ENCODE measurements at regions not wholly inside any gene's neighbourhood (a gene's known extent, or its start where the extent isn't known, plus 50 kb on each side); places are given as distances from the start of the nearest gene placed in this dataset.

DNA sequence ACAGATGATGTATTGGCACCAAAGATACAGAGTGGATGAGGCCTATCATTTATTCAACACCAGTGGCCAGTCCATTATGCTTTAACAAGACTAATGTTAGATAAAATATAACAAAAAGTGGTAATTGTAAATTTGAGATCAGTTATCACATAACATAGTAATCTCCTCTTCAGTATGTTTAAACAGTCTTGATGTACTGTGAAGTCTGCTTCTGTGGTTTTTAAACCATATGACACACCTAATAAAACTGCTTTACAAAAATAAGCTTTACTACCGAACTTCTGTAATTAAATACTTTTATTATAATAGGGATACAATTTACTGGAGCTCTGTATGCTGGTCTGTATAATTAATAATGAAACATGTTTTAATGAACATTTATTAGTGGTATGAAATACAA, 2156.1 kb upstream of the CELF4 start:
- intact Hi-C loops (cut with DNase I), result no loop called here
- ATAC-seq (ENCODE audit: poor library complexity) (no peak), DNase-seq (no peak)

DNA sequence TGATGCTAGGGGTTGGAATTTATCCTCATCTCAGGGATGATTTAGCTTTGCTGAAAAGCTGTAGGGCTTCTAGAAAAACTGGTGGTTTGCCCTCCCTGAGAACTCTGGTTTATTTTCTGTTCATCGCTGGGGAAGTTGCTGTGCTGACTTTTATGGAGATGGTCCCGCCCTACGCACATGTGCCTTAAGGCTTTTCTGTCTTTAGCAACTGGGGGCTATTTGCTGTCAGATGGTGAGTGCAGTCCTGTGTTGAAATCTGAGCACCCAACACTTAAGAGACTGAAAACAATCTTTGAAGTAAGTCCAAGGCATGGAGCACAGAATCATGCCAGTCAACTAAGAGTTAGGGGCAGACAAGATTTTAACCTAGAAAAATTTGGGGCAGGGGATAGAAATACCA, 2148.4 kb upstream of the CELF4 start:
- ATAC-seq (ENCODE audit: poor library complexity), result no peak
- intact Hi-C loops (cut with DNase I), result no loop called here
- DNase-seq, result no peak

DNA sequence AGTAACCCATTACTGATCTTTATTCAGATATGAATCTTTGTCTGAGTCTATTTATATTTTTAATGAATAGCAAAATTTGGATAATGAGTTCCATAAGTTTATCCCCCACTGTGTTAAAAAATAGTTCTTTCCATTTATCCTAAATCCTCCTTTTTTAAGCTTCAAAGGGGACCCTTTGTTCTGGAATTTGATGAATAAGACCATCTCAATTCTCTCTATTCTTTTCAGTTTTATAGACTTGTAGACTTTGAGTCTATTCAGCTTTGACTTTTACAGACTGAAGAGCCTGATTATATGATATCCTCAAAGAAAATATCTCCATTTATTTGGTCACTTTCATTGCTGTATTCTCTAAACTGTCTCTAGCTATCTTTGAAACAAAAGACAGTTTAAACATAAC, 2146.1 kb upstream of the CELF4 start:
- intact Hi-C loops (cut with DNase I), result no loop called here
- DNase-seq, result no peak
- ATAC-seq (ENCODE audit: poor library complexity), result no peak

DNA sequence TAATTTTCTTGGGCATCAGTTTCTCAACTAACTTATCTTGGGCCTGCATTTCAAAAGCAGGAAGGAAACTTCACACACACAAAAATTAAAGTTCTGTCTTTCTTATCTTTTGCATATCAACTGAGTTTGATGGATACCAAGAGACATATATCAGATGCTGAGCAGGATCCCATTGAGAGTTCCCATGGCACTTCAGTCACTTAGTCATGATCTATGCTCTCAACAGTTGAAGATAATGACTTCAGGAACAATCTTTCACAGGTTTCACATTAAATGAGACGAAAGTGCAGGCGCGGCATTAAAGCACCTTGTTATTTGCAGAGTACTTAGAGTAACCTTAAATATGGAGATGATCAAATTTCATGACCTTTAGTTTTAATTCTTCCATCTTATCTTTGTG, 2139.8 kb upstream of the CELF4 start:
- DNase-seq, result no peak
- intact Hi-C loops (cut with DNase I), result no loop called here
- no peak for ATAC-seq (ENCODE audit: poor library complexity)

DNA sequence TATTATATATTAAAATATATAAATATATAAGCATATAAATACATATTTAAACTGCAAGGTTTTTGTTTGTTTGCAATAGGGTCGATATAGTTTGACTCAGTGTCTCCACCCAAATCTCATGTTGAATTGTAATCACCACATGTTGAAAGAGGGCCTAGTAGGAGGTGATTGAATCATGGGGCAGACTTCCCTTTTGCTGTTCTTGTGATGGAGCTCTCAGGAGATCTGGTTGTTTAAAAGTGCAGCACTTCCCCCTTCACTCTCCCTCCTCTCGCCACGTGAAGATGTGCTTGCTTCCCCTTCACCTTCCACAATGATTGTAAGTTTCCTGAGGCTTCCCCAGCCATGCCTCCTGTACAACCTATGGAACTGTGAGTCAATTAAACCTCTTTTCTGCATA, 2137.3 kb upstream of the CELF4 start:
- ATAC-seq (ENCODE audit: poor library complexity) (no peak), DNase-seq (no peak)
- intact Hi-C loops (cut with DNase I), result no loop called here

DNA sequence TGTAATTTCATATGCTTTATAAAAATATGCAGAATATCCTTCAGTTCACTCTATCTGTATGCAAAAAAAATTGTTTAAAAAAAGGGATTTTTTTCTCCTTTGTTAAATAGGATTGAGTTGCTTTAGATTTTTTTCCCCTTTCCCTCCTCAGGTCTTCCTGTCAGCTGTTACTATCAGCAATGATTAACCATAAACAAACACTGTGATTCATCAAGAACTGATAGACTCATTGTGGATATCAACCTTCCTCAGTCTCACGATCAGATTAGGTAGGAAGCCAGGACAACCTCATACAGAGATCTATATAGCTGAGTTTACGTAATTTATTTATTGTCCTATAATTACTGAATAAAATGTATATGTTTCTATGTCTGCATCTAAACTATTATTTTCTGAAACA, 2136.2 kb upstream of the CELF4 start:
- intact Hi-C loops (cut with DNase I), result no loop called here
- DNase-seq, result no peak
- no peak for ATAC-seq (ENCODE audit: poor library complexity)

DNA sequence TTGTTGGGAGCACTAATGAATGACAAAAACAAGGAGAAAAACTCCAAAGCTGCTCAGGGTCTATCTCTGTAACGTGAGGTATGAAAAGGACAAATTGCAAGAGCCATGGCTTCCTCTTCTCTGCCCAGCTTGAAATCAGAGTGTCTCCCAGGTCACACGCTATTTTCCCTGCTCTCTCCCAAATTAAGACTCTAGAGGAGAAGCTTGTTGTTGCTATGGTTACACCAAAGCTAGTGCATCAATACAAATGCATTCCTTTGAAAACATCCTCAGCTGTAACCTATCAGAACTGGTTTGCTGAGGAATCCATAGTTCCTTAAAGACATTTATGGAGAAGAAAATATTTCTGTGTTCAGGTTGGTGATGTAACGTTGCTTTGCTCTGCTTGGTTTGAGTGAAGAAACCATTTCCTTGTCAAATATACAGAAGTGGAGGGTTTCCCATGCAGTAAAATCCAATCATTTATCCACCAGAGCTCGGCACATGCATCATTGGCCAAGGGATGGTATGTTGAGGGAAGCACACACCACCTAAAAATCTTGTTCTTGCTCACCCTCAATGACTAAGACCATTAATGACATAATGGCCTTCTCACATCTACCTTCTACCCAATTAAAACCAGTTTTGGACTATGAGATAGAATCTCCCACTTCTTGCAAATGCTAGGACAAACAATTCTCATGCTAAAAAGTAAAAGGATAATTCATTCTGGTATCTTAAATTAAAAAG, 2135.6 kb upstream of the CELF4 start:
- DNase-seq, result no peak
- ATAC-seq (ENCODE audit: poor library complexity), result no peak
- intact Hi-C loops (cut with DNase I), result no loop called here

DNA sequence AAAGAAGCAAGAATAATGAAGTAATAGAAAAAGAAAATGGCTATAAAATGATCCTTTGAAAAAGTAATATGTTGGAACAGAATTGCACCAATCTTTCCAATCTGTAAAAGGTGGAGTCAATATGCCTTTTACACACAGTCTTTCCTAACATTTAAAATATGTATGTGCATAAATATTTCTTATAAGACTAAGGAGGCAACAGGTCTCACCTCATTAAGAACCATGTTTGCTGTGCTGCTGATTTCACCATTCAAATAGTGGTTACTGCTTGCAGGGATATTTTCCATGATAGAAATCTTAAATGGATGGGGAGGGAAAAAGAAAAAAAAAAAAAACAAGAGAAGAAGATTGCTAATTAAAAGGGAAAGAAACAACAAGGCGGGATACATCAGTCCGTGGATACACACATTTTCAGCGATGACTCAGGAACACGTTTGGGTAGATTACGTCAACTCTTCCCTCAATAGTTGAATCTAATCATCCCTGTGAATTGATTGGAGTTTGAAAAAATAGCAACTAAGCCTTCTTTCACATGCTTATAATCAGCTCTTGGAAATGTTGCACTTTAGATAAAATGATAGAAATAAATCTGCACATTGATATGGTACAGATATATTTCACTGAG, 2133.9 kb upstream of the CELF4 start:
- no peak for DNase-seq
- intact Hi-C loops (cut with DNase I), result no loop called here
- no peak for ATAC-seq (ENCODE audit: poor library complexity)

DNA sequence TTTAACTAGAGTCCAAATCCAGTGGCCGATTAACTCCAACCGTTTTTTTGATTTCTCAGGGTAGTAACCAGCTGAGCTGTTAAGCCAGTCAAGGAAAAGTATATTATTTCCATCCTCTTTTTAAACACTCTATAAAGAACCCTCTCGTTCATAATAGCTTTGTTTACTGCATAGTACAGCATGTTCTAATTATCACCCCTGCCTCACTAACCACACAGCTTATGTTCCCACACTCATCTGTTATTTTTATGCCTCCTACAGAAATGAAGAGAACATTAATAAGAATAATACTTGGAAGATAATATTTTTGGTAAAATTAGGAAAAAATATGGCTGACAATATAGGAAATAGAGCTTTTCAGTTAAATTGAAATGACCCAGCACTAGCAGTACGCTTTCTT, 2132.8 kb upstream of the CELF4 start:
- intact Hi-C loops (cut with DNase I), result no loop called here
- ATAC-seq (ENCODE audit: poor library complexity) (no peak), DNase-seq (no peak)

DNA sequence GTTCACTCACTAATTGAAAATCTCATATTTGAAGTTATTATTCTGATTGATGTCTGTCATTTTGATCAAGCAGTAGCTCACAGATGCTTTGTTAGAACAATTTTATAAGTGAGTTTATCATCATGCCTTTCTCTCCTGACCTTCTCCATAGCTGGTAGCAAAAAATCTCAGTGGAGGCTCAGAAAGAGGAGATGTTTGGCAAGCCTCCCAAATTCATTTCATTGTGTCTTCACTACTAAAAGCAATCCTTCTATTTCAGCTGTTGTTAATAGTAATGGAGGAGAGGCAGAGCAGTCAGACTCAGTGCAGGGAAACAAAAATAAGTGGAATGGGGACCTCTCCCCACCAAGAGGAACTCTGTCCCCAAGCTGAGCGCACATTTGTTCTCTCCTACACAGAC, 2127.8 kb upstream of the CELF4 start:
- no peak for DNase-seq
- intact Hi-C loops (cut with DNase I), result no loop called here
- ATAC-seq (ENCODE audit: poor library complexity), result no peak

DNA sequence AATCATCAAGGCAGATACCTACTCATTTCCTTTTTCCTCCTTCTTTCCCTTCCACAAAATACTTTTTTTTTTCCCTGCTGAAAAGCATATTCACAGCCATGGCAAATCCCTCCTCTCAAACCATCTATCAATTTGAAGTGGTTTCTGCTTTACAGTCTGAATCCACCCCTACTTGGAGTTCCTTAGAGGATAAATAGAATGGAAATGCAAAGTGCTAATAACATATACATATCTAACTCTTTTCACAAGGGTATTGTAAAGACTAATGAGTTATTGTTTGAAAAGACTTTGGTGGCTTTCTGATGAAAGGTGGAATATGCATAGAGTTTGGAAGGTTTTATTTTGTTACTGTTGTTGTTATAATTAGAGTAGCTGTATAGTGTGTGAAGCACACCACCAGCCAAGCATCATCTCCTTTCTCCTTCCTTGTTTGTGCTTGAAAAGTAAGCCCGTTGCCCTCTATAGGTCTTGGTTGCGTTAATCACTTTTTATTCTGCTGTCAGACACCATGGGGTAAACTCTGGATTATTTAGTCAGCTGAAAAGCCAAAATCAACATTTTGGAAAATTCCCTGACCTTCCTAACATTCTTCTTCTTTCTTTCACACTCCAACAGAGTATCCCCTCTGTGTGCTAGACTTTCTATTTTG, 2126.9 kb upstream of the CELF4 start:
- ATAC-seq (ENCODE audit: poor library complexity) (no peak), DNase-seq (no peak)
- intact Hi-C loops (cut with DNase I), result no loop called here

DNA sequence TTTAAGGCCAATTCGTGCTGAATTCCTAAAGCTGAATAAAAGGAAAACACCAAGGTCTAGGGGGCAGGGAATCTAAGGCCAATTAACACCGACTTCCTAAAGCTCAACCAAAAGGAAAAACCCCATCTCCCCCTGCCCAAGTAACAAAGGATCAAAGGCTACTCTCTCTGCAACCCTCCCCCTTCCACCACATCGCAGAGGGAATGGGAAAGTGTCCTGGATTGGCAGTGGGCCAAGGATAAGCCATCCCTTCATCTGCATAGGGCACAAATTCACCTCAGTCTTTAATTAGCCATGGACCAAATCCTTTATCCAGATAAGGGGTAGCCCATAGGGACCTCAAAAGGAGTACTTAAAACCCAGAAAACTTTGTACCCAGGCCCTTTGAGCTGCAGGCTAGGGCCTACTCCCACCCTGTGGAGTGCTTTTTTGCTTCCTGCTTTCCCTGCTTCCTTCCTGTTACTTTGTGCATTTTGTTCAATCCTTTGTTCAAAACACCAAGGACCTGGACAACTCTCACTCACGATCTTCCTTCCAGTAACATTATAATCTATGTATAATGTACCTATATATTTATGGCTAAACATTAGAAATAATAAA, 2119.8 kb upstream of the CELF4 start:
- intact Hi-C loops (cut with DNase I), result no loop called here
- no peak for ATAC-seq (ENCODE audit: poor library complexity)
- DNase-seq, result no peak

DNA sequence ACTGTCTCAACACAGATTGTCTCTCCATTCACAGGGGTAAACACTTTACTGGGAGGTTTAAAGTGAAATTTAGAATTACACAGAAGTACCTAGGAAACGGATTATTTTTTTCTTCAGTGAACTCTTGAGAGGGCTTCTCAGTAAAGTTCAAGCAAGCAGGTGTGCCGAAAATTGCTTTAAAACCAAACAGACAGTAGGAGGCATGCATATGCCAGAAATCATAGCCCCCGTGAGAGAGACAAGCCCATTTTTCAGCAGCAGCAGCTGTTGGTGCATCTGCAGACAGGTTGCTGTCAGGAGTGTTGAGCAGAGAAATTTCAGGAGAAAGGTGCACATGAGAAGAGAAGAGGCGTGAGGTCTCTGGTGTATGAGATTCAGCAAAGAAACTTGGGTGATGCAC, 2115.5 kb upstream of the CELF4 start:
- DNase-seq (no peak), ATAC-seq (ENCODE audit: poor library complexity) (no peak)
- intact Hi-C loops (cut with DNase I), result no loop called here

DNA sequence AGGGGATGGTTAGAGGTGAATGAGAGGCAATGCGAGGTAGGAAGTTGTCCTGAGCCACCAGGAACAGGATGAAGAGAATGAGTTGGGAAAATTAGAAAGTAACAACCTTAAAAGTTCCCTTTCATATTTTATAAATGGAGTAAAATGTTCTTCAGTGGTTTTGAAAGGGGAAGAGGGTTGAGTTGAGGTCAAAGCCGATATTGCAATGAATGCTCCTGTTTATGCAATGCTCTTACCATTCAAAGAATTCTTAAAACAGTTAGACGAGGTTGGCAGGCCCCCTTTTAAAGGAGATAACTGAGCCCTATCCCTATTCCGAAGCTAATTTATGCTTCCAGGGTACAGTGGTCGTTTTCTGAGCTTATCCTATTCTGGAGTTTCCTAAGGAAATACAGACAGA, 2110.3 kb upstream of the CELF4 start:
- DNase-seq (no peak), ATAC-seq (ENCODE audit: poor library complexity) (no peak)
- intact Hi-C loops (cut with DNase I), result no loop called here

DNA sequence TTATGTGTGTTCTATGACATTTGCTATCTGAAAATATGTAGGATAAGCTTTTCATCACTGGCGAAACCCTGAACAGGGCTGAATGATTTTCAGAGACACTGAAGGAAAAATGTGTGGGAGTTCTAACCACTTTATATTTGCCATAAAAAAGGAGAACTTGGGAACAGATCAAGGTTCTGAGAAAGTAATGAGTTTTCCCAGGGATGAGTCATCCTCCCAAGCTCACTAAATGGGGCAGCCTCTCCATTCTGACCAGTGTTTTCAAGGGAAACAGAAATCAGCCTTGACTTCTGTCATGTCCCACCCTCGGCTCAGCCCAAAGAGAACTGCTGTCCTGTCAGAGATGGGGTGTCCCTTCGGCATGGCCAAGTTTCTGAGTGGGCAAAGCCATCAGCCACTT, 2109.8 kb upstream of the CELF4 start:
- ATAC-seq (ENCODE audit: poor library complexity), result no peak
- intact Hi-C loops (cut with DNase I), result no loop called here
- no peak for DNase-seq

DNA sequence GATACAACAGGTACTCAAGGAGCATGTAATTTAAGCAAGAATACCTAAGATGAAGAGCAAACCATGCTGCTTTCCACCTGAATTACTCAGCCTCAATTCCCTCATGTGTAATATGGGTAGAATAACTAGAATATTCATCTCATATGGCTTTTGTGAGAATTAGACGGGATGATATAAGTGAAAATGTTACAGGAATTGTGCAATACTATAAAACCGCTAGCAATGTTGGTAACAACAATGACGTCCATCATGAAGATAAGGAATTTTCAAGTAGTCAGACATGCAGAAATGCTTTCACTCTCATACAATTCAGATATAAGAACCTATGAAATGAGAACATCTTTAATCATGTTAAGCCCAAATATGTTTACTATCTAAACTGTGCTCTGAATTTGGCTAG, 2106.6 kb upstream of the CELF4 start:
- intact Hi-C loops (cut with DNase I), result no loop called here
- ATAC-seq (ENCODE audit: poor library complexity) (no peak), DNase-seq (no peak)

DNA sequence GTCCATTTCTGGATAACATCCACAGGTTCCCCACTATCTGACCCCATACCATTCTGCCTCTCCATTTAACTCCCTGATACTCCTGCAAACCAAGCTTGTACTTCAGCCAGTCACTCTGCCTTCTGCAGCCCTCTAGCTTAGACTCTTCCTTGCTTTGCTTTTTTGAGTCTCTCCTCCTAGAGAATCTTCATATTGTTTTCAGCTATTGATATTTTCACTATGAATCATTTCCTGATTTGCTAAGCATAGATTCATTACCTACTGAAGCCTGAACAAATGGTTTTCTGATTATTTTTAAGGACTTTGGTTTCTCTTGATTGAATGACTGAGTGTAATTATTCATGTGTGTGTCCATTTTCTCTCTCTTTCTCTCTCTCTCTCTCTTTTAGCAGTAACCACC, 2102.3 kb upstream of the CELF4 start:
- DNase-seq (no peak), ATAC-seq (ENCODE audit: poor library complexity) (no peak)
- intact Hi-C loops (cut with DNase I), result no loop called here

DNA sequence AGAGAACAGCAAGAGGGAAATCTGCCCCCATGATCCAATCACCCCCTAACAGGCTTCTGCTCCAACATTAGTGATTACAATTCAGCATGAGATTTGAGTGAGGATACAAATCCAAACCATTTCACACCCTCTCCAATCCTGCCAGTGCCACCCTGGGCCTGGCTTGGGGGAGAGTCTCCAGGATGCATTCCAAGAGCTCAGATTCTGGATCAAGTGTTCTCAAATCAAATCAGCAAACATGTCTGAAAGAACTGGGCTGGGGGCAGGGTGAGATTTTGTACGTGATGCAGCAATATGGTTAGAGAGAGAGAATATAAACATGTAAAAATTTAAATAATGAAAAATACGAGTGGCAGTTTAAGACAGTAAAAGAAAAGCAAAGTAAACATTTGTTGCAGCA, 2100.9 kb upstream of the CELF4 start:
- intact Hi-C loops (cut with DNase I), result no loop called here
- DNase-seq (no peak), ATAC-seq (ENCODE audit: poor library complexity) (no peak)

DNA sequence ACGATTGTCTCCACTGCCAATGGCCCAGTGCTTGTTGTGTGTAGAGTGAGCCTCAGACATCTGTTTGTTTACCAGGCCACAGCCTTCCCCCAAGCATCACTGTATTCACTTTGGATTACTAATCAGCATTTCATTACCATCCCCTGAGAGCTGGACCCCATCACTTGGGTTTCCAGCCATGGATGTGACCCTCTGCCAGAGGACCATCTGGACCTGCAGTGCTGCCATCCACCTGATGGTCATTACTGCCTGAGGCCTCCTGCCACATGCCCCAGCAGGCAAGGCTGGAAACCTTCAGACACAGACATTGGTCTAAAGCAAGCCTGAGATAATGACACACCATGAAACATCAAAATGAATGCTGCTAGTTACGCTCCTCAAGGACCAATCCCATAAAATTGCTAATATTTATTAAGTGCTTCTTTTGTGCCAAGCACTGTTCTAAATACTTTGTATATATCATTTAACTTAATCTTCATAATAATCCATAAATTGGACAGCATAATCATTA, 2096.3 kb upstream of the CELF4 start:
- intact Hi-C loops (cut with DNase I), result no loop called here
- ATAC-seq (ENCODE audit: poor library complexity) (no peak), DNase-seq (no peak)

DNA sequence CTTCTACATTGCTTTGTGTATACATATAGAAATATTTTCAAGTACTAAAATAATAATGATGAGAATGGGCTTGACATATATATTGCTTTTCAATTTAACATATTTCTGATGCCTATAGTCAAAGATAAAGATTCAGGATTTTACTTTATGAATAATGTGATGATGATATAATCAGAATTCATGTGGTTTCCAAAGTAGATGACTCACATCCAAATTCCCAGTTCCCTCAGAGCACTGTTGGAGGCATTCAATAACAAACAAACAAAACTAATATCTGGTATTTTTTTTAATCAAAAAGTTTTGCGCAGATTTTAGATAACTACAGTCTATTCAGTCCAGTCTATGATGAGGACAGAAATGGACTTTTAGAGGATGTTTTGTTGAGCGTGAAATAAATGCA, 2094.5 kb upstream of the CELF4 start:
- intact Hi-C loops (cut with DNase I), result no loop called here
- DNase-seq (no peak), ATAC-seq (ENCODE audit: poor library complexity) (no peak)

Measured in Right ventricle myocardium superior (tissue), 1 donor.